H9 (cell line): ENCODE measurements at regions not wholly inside any gene's neighbourhood (a gene's known extent, or its start where the extent isn't known, plus 50 kb on each side); places are given as distances from the start of the nearest gene placed in this dataset.

ENCODE experiments used
- DNase-seq: peaks from one replicate; pipeline ENCODE4 v3.0.0-alpha.2; 2017
- H2AFZ ChIP-seq: one replicate; pipeline ENCODE4 v1.6.1; 2013; ENCODE audit warnings: mild to moderate bottlenecking, low read length, control low read depth, moderate library complexity
- H2AK5ac ChIP-seq: 2 replicates; pipeline ENCODE4 v1.6.1; 2013; ENCODE audit warnings: low read length, control low read depth, mixed read lengths; ENCODE audit not compliant: insufficient read length
- H2BK120ac ChIP-seq: one replicate; pipeline ENCODE4 v1.6.1; 2013; ENCODE audit warnings: low read depth, mild to moderate bottlenecking, low read length, control low read depth, inconsistent platforms; ENCODE audit not compliant: poor library complexity, severe bottlenecking
- H2BK12ac ChIP-seq: 2 replicates; pipeline ENCODE4 v1.6.1; 2013; ENCODE audit warnings: low read length, control low read depth, mixed read lengths, low read depth; ENCODE audit not compliant: insufficient read length
- H2BK15ac ChIP-seq: 2 replicates; pipeline ENCODE4 v1.6.1; 2013; ENCODE audit warnings: low read depth, low read length, control low read depth
- H2BK20ac ChIP-seq: one replicate; pipeline ENCODE4 v1.6.1; 2013; ENCODE audit warnings: low read depth, mild to moderate bottlenecking, low read length, control low read depth, inconsistent platforms; ENCODE audit not compliant: poor library complexity, severe bottlenecking
- H2BK5ac ChIP-seq: 2 replicates; pipeline ENCODE4 v1.6.1; 2013; ENCODE audit warnings: low read length, control low read depth, mixed read lengths; ENCODE audit not compliant: insufficient read length
- H3K14ac ChIP-seq: 2 replicates; pipeline ENCODE4 v1.6.1; 2013; ENCODE audit warnings: low read length, control low read depth; ENCODE audit not compliant: insufficient read depth
- H3K18ac ChIP-seq: 2 replicates; pipeline ENCODE4 v1.6.1; 2013; ENCODE audit warnings: low read depth, mild to moderate bottlenecking, mixed read lengths, low read length, control low read depth; ENCODE audit not compliant: insufficient read length
- H3K23ac ChIP-seq: 2 replicates; pipeline ENCODE4 v1.6.1; 2013; ENCODE audit warnings: low read length, control low read depth, mixed read lengths, low read depth; ENCODE audit not compliant: insufficient read length
- H3K23me2 ChIP-seq: 2 replicates; pipeline ENCODE4 v1.6.1; 2013; ENCODE audit warnings: low read depth, mild to moderate bottlenecking, mixed read lengths, low read length, control low read depth; ENCODE audit not compliant: insufficient read length, poor library complexity, severe bottlenecking
- H3K27ac ChIP-seq: 2 replicates; pipeline ENCODE4 v1.5.1; 2013; ENCODE audit warnings: low read length, control low read depth, mixed read lengths, low read depth; ENCODE audit not compliant: insufficient read length
- H3K27me3 ChIP-seq: 2 replicates; pipeline ENCODE4 v1.6.1; 2013; ENCODE audit warnings: low read length, control low read depth, inconsistent platforms; ENCODE audit not compliant: insufficient read depth
- H3K4ac ChIP-seq: 2 replicates; pipeline ENCODE4 v1.6.1; 2013; ENCODE audit warnings: low read depth, mild to moderate bottlenecking, control low read depth, inconsistent platforms, low read length, moderate library complexity
- H3K4me1 ChIP-seq: 2 replicates; pipeline ENCODE4 v1.6.1; 2013; ENCODE audit warnings: low read length, control low read depth, inconsistent platforms; ENCODE audit not compliant: insufficient read depth
- H3K4me2 ChIP-seq: 2 replicates; pipeline ENCODE4 v1.6.1; 2013; ENCODE audit warnings: low read length, control low read depth, mixed read lengths; ENCODE audit not compliant: insufficient read length, insufficient read depth
- H3K56ac ChIP-seq: 2 replicates; pipeline ENCODE4 v1.6.1; 2013; ENCODE audit warnings: low read depth, mild to moderate bottlenecking, mixed read lengths, low read length, control low read depth; ENCODE audit not compliant: insufficient read length
- H3K79me1 ChIP-seq: 2 replicates; pipeline ENCODE4 v1.6.1; 2013; ENCODE audit warnings: low read depth, mild to moderate bottlenecking, moderate library complexity, low read length, control low read depth, inconsistent platforms; ENCODE audit not compliant: insufficient read depth, poor library complexity, severe bottlenecking
- H3K79me2 ChIP-seq: 2 replicates; pipeline ENCODE4 v1.6.1; 2013; ENCODE audit warnings: low read length, control low read depth, inconsistent platforms; ENCODE audit not compliant: insufficient read depth
- H3K9ac ChIP-seq: 2 replicates; pipeline ENCODE4 v1.6.1; 2013; ENCODE audit warnings: low read length, control low read depth, mixed read lengths; ENCODE audit not compliant: insufficient read length; ENCODE audit errors: extremely low read depth
- H3K9me3 ChIP-seq: one replicate; pipeline ENCODE4 v1.6.1; 2013; ENCODE audit warnings: low read depth, low read length, inconsistent platforms; ENCODE audit not compliant: control insufficient read depth
- H3T11ph ChIP-seq: one replicate; pipeline ENCODE4 v1.6.1; 2013; ENCODE audit warnings: mild to moderate bottlenecking, low read length, control low read depth, inconsistent platforms
- H4K20me1 ChIP-seq: one replicate; pipeline ENCODE4 v1.6.1; 2013; ENCODE audit not compliant: control insufficient read depth, insufficient read length, insufficient read depth
- H4K5ac ChIP-seq: 2 replicates; pipeline ENCODE4 v1.6.1; 2013; ENCODE audit warnings: low read depth, mild to moderate bottlenecking, mixed read lengths, low read length, control low read depth; ENCODE audit not compliant: insufficient read length
- H4K8ac ChIP-seq: replicated peaks from 2 replicates; pipeline ENCODE4 v1.6.1; 2013; ENCODE audit warnings: low read length, control low read depth, mixed read lengths, low read depth; ENCODE audit not compliant: insufficient read length
- H4K91ac ChIP-seq: 2 replicates; pipeline ENCODE4 v1.6.1; 2013; ENCODE audit warnings: low read depth, mild to moderate bottlenecking, moderate library complexity, mixed read lengths, low read length, control low read depth; ENCODE audit not compliant: insufficient read length
- H3K27ac Mint-ChIP-seq, 3 experiments: 2 replicates in 2 of 3; 3 replicates in 1 of 3; pipeline ENCODE4 v1.8.0; 2020 to 2021; ENCODE audit warnings: mixed read lengths in 3 of 3, mild to moderate bottlenecking in 1 of 3, moderate library complexity in 1 of 3
- H3K27me3 Mint-ChIP-seq: 2 replicates; pipeline ENCODE4 v1.8.0; 2021; ENCODE audit warnings: low read depth, mild to moderate bottlenecking, moderate library complexity, mixed read lengths
- H3K36me3 Mint-ChIP-seq, 3 experiments: 2 replicates in 2 of 3; 3 replicates in 1 of 3; pipeline ENCODE4 v1.8.0; 2020 to 2021; ENCODE audit warnings: low read depth in 3 of 3, mixed read lengths in 3 of 3; ENCODE audit not compliant: insufficient read depth in 1 of 3
- H3K4me1 Mint-ChIP-seq, 2 experiments: 2 replicates each; pipeline ENCODE4 v1.8.0; 2020; ENCODE audit warnings: mixed read lengths in 2 of 2
- H3K4me3 Mint-ChIP-seq, 2 experiments: 2 replicates in 1 of 2; 3 replicates in 1 of 2; pipeline ENCODE4 v1.8.0; 2020 to 2021; ENCODE audit warnings: mild to moderate bottlenecking in 2 of 2, mixed read lengths in 2 of 2, moderate library complexity in 1 of 2
- H3K9me3 Mint-ChIP-seq, 2 experiments: 2 replicates in 1 of 2; 3 replicates in 1 of 2; pipeline ENCODE4 v1.8.0; 2020; ENCODE audit warnings: mild to moderate bottlenecking in 2 of 2, mixed read lengths in 2 of 2, moderate library complexity in 1 of 2
- WGBS: extraction: QIAGEN DNeasy Blood & Tissue Kit; methylation state at CpG from one replicate; pipeline ENCODE4 v1.1.7; 2013; ENCODE audit warnings: missing lambda C conversion rate, low lambda C conversion rate, mixed read lengths; ENCODE audit not compliant: insufficient read length; ENCODE audit errors: extremely low coverage; 5-methylcytosine and 5-hydroxymethylcytosine counted together
- TF ChIP-seq, protein P1 (sequence below): fragments of 200-600 bp; sonication (generic); conservative IDR thresholded peaks from 3 replicates; pipeline ENCODE4 v1.8.0; 2021; ENCODE audit warnings: antibody characterized with exemption, mild to moderate bottlenecking

DNA sequence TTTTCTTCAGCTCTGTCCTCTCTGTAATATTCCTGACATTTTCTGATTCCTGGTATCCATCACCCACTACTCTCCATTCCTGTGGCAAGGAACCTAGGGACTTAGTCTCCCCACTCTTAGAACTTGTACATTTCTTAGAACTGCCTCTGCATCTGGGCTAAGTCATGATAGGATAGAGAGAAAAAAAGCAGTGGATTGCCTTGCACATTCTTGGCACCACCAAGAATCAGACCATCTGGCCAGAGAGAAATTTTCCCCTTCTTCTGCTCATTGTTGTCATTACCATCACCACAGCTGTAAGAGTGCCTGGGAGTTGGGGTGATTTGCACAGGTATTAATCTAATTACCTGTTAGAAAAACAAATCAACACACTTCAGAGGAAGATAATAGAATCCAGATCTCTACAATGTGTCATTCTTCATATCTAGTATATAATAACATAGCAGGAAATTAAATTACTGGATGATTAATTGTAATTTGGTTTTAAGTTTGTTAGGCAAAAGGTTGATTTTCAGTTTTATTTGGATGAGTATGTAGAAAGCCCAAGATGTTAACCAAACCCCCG is 264.8 kb upstream of the ZPLD1 start:
- Histone ChIP-seq H2BK20ac (no peak overlapping the region), H3K18ac (no peak overlapping the region), H2BK5ac (no peak overlapping the region), H4K91ac (no peak overlapping the region), H2BK15ac (no peak overlapping the region), H3K23ac (no peak overlapping the region), H3K56ac (no peak overlapping the region), H2BK12ac (no peak overlapping the region), H3K9ac (no peak overlapping the region), H4K20me1 (no peaks in the 10 kb centered on the region), H3K27ac (no peak overlapping the region), H3K4ac (no peak overlapping the region), H3K79me2 (no peaks in the 10 kb centered on the region), H2AFZ (no peak overlapping the region), H3K9me3 (no peaks in the 10 kb centered on the region), H2AK5ac (no peak overlapping the region), H3K23me2 (no peaks in the 10 kb centered on the region), H3K27me3 (no peaks in the 10 kb centered on the region), H4K5ac (no peak overlapping the region), H3K14ac (no peak overlapping the region), H4K8ac (no peak overlapping the region), H3K79me1 (no peaks in the 10 kb centered on the region), H3K4me1 (no peaks in the 10 kb centered on the region), H3K4me2 (no peak overlapping the region), H3T11ph (no peak overlapping the region), H2BK120ac (no peak overlapping the region)
- WGBS: no CpG with 5 or more reads among the region's 1 CpG
- DNase-seq: no peak
- TF ChIP-seq, protein P1, sequence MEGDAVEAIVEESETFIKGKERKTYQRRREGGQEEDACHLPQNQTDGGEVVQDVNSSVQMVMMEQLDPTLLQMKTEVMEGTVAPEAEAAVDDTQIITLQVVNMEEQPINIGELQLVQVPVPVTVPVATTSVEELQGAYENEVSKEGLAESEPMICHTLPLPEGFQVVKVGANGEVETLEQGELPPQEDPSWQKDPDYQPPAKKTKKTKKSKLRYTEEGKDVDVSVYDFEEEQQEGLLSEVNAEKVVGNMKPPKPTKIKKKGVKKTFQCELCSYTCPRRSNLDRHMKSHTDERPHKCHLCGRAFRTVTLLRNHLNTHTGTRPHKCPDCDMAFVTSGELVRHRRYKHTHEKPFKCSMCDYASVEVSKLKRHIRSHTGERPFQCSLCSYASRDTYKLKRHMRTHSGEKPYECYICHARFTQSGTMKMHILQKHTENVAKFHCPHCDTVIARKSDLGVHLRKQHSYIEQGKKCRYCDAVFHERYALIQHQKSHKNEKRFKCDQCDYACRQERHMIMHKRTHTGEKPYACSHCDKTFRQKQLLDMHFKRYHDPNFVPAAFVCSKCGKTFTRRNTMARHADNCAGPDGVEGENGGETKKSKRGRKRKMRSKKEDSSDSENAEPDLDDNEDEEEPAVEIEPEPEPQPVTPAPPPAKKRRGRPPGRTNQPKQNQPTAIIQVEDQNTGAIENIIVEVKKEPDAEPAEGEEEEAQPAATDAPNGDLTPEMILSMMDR: no peak
- H3K4me3 Mint-ChIP-seq: no peak overlapping the region
- no peak overlapping the region for H3K27ac Mint-ChIP-seq
- H3K9me3 Mint-ChIP-seq: peaks cover 0 to 3% of the 10 kb centered on the region in 2 experiments; a peak in 1 of 5 replicates
- no peaks in the 10 kb centered on the region for H3K36me3 Mint-ChIP-seq
- H3K27me3 Mint-ChIP-seq: no peaks in the 10 kb centered on the region
- no peaks in the 10 kb centered on the region for H3K4me1 Mint-ChIP-seq
